ENCODE measurements at regions not wholly inside any gene's neighbourhood (a gene's known extent, or its start where the extent isn't known, plus 50 kb on each side); places are given as distances from the start of the nearest gene placed in this dataset.

GRCh38 chr1:163664671-163665335 lies 343.0 kb downstream of the NUF2 start:
- Histone ChIP-seq H3K27me3 (no peaks in the 10 kb centered on the region), H3K4me3 (no peak overlapping the region), H3K9me3 (replicated peaks in 1 of 3) (no peaks in the 10 kb centered on the region), H3K27ac (no peak overlapping the region), H3K4me1 (replicated peaks in 1 of 2) (no peaks in the 10 kb centered on the region), H3K36me3 (replicated peaks in 1 of 2) (no peaks in the 10 kb centered on the region)
- no peak for TF ChIP-seq POLR2A (IDR thresholded peaks at IDR 0.05)
- no peak for TF ChIP-seq CTCF (IDR thresholded peaks at IDR 0.05)
- DNase-seq: peak in 1 of 7 donors; percentile 61
- WGBS, 4 donors: 71 to 95% (median 78%) methylated on average over 6 of the region's 6 CpGs
- intact Hi-C loops (cut with DNase I): no loop called here

DNA sequence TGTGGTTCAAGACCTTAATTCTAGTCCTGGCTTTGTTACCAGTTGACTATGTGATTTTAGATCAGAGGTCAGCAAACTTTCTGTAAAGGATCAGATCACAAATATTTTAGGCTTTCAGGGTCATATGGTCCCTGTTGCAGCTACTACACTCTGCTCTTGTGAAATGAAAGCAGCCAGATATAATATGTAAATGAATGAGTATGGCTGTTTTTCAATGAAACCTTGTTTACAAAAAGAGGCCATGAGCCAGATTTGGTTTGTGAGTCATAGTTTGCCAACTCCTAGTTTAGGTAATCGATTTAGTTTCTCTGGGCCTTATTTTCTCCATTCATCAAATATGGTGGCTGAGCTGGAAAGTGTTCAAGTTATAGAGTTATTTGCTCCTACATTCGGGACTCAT lies 346.7 kb downstream of the NUF2 start:
- no peaks in the 10 kb centered on the region for H3K36me3 ChIP-seq (replicated peaks in 1 of 2)
- intact Hi-C loops (cut with DNase I): no loop called here
- no peaks in the 10 kb centered on the region for H3K9me3 ChIP-seq (replicated peaks in 1 of 3)
- H3K4me1 ChIP-seq (replicated peaks in 1 of 2): no peaks in the 10 kb centered on the region
- no peak overlapping the region for H3K4me3 ChIP-seq
- no peak overlapping the region for H3K27ac ChIP-seq
- no peak for TF ChIP-seq POLR2A (IDR thresholded peaks at IDR 0.05)
- TF ChIP-seq CTCF (IDR thresholded peaks at IDR 0.05): no peak
- WGBS, 4 donors: 74 to 81% (median 75%) methylated on average over 2 of the region's 2 CpGs
- no peak for DNase-seq
- H3K27me3 ChIP-seq: no peaks in the 10 kb centered on the region

DNA sequence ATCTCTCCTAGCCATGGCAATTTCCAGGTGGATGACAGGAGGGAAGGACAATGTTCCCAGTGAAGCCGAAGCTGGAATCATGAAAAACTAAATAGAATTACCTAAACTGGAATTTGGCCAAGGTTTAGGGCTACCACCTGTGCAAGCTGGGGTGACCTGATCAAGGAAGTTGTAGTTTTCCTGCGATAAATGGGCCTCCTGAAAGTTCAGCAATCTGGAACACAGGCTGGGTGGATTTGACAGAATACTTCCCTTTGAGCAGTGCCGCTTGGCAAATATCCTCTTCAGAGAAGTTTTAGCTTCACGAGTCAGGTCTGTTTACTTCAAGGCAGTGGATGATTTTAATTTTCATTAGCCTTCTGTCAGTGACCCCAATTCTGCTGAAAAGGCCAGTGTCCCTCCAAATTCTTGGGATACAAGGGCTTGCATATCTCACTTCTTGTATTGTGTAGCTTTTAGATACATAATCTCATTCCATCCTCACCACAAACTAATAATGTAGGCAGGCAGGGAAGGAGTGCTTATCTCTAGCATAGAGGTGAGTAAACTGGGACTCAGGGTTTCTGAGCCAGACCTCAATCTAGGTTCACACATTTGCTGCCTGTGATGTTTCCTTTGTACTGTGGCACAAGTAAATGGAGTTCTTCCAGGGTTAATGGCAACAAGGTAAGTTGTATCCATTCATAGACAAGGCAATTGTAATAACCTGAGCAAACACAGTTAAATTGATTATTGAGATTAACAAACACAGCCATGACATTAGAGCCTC lies 349.4 kb downstream of the NUF2 start:
- H3K27ac ChIP-seq: no peak overlapping the region
- H3K36me3 ChIP-seq (replicated peaks in 1 of 2): no peaks in the 10 kb centered on the region
- H3K27me3 ChIP-seq: no peaks in the 10 kb centered on the region
- no peak overlapping the region for H3K4me3 ChIP-seq
- WGBS, 4 donors: 58 to 73% (median 65%) methylated on average over 4 of the region's 4 CpGs
- H3K4me1 ChIP-seq (replicated peaks in 1 of 2): no peaks in the 10 kb centered on the region
- no peaks in the 10 kb centered on the region for H3K9me3 ChIP-seq (replicated peaks in 1 of 3)
- no peak for DNase-seq
- intact Hi-C loops (cut with DNase I): no loop called here
- TF ChIP-seq POLR2A (IDR thresholded peaks at IDR 0.05) (no peak), CTCF (IDR thresholded peaks at IDR 0.05) (no peak)

DNA sequence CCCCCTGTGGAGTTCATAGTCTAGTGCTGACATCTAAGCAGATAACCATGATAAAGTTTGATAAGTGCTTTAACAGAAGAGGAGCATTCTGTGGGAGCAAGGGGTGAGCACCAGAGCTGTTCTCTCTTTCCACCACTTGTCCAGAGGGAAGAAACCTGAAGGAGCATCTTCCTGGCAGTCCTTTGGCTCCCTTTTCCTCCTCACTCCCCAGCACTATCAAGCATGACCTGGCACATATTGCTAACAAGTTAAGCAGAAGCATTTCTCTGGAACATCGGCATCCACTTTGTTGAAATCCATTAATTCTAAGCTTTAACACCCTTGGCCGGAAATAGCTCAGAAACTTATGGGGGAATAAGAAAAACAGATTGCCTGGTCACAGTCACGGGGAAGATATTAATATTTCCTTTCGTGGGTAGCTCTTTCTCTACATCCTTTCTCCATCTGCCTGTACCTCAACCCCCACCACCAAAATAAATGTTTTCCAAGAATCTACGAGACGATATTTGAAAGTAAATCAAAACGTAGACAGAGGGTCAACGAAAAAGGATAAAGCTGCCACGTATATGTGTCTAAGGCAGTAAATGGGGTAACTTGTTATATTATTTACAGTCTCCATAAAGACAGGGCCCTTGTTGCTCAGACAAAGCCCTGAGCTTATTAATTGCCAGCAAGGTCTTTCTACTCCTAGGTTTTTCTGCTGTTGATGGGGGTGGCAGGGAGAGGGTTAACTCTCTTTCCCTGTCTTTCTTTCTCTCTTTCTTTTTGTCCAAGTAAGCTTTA lies 351.4 kb downstream of the NUF2 start:
- Histone ChIP-seq H3K4me3 (no peak overlapping the region), H3K27me3 (no peaks in the 10 kb centered on the region), H3K9me3 (replicated peaks in 1 of 3) (no peaks in the 10 kb centered on the region), H3K4me1 (replicated peaks in 1 of 2) (no peaks in the 10 kb centered on the region), H3K27ac (peak overlapping the region in 2 of 5 donors; percentile 60 to 77), H3K36me3 (replicated peaks in 1 of 2) (no peaks in the 10 kb centered on the region)
- TF ChIP-seq CTCF (IDR thresholded peaks at IDR 0.05) (no peak), POLR2A (IDR thresholded peaks at IDR 0.05) (no peak)
- 40 to 54% (median 52%) methylated on average over 9 of the region's 9 CpGs for WGBS, 4 donors
- intact Hi-C loops (cut with DNase I): no loop called here
- no peak for DNase-seq
